ENCODE measurements at regions not wholly inside any gene's neighbourhood (a gene's known extent, or its start where the extent isn't known, plus 50 kb on each side); places are given as distances from the start of the nearest gene placed in this dataset.

GRCh38 chr2:157935378-157935906, 59.3 kb upstream of the ACVR1 start:
- ChIA-PET POLR2A (ENCODE audit: unreplicated experiment) (no interaction called here), CTCF (no interaction called here)
- Histone ChIP-seq H4K20me1 (ENCODE audit: low read length) (no peaks in the 10 kb centered on the region), H3K27ac (ENCODE audit: low read length) (peak overlapping the region; percentile 33), H3K4me3 (ENCODE audit: low read length) (no peak overlapping the region), H3K9ac (ENCODE audit: low read length) (no peak overlapping the region), H3K9me2 (replicated peaks; ENCODE audit: low read length) (no peaks in the 10 kb centered on the region), H3K9me3 (ENCODE audit: low read length) (no peaks in the 10 kb centered on the region), H3K4me1 (ENCODE audit: insufficient read depth, low read length) (peaks cover 22% of the 10 kb centered on the region), H3F3A (ENCODE audit: low read length, unreplicated experiment) (no peaks in the 10 kb centered on the region), H3K27me3 (ENCODE audit: low read length) (no peaks in the 10 kb centered on the region), H3K36me3 (ENCODE audit: low read depth, low read length) (no peaks in the 10 kb centered on the region), H2AFZ (ENCODE audit: low read length) (no peak overlapping the region), H3K4me2 (ENCODE audit: low read length) (no peak overlapping the region), H3K79me2 (ENCODE audit: low read length) (no peaks in the 10 kb centered on the region)
- peak; percentile 12 for DNase-seq
- intact Hi-C loops (cut with micrococcal nuclease): no loop called here
- ATAC-seq: no peak
- TF ChIP-seq EZH2phosphoT487 (IDR thresholded peaks at IDR 0.05; ENCODE audit: borderline replicate concordance, low read length) (no peak), CTCF (conservative IDR thresholded peaks at IDR 0.05; ENCODE audit: low read depth, low read length) (no peak), EZH2 (IDR thresholded peaks at IDR 0.05; ENCODE audit: low read length, unreplicated experiment) (no peak)
- BruUV-seq (replicated peaks): no TSS peak

GRCh38 chr2:157934684-157935377, 58.7 kb upstream of the ACVR1 start:
- ATAC-seq (no peak), DNase-seq (peak; percentile 21)
- Histone ChIP-seq H2AFZ (ENCODE audit: low read length) (no peak overlapping the region), H3K4me2 (ENCODE audit: low read length) (no peak overlapping the region), H3K9me2 (replicated peaks; ENCODE audit: low read length) (no peaks in the 10 kb centered on the region), H3K27me3 (ENCODE audit: low read length) (no peaks in the 10 kb centered on the region), H3K4me3 (ENCODE audit: low read length) (no peak overlapping the region), H4K20me1 (ENCODE audit: low read length) (no peaks in the 10 kb centered on the region), H3F3A (ENCODE audit: low read length, unreplicated experiment) (no peaks in the 10 kb centered on the region), H3K27ac (ENCODE audit: low read length) (no peak overlapping the region), H3K4me1 (ENCODE audit: insufficient read depth, low read length) (peaks cover 22% of the 10 kb centered on the region), H3K36me3 (ENCODE audit: low read depth, low read length) (no peaks in the 10 kb centered on the region), H3K9ac (ENCODE audit: low read length) (no peak overlapping the region), H3K9me3 (ENCODE audit: low read length) (no peaks in the 10 kb centered on the region), H3K79me2 (ENCODE audit: low read length) (no peaks in the 10 kb centered on the region)
- no TSS peak for BruUV-seq (replicated peaks)
- TF ChIP-seq CTCF (conservative IDR thresholded peaks at IDR 0.05; ENCODE audit: low read depth, low read length): no peak
- no peak for TF ChIP-seq EZH2 (IDR thresholded peaks at IDR 0.05; ENCODE audit: low read length, unreplicated experiment)
- no peak for TF ChIP-seq EZH2phosphoT487 (IDR thresholded peaks at IDR 0.05; ENCODE audit: borderline replicate concordance, low read length)
- CTCF ChIA-PET: no interaction called here
- POLR2A ChIA-PET (ENCODE audit: unreplicated experiment): interaction anchor here (0.7 kb wide), 1 partner anchor 13 kb away, joined by 3 read pairs; no protein-coding TSS in a partner anchor
- intact Hi-C loops (cut with micrococcal nuclease): no loop called here

Data from PC-3 (cell line).